SK-N-SH (cell line): ENCODE measurements at regions not wholly inside any gene's neighbourhood (a gene's known extent, or its start where the extent isn't known, plus 50 kb on each side); places are given as distances from the start of the nearest gene placed in this dataset.

ENCODE experiments used
- EP300 ChIP-seq, 2 experiments: IDR thresholded peaks; 2 replicates each; pipeline versions ENCODE4 v1.4.0 to v1.6.1; 2012; ENCODE audit warnings: borderline replicate concordance in 1 of 2, low read depth in 1 of 2, low read length in 1 of 2
- GABPA ChIP-seq: IDR thresholded peaks from 2 replicates; pipeline ENCODE4 v1.4.0; 2012; ENCODE audit warnings: low read depth, mild to moderate bottlenecking
- JUND ChIP-seq: IDR thresholded peaks from 2 replicates; pipeline ENCODE4 v1.4.0; 2012
- MXI1 ChIP-seq: IDR thresholded peaks from 2 replicates; pipeline ENCODE4 v1.6.1; 2012; ENCODE audit warnings: mild to moderate bottlenecking, low read depth, low read length, improper control_type of control experiment
- PBX3 ChIP-seq: IDR thresholded peaks from 2 replicates; pipeline ENCODE4; 2012
- POLR2AphosphoS5 ChIP-seq: IDR thresholded peaks from 2 replicates; pipeline ENCODE4 v1.6.1; 2012; ENCODE audit warnings: low read depth, low read length
- TAF1 ChIP-seq: IDR thresholded peaks from 2 replicates; pipeline ENCODE4 v1.6.1; 2012; ENCODE audit warnings: low read depth, mild to moderate bottlenecking, low read length, moderate library complexity, borderline replicate concordance
- TEAD4 ChIP-seq: IDR thresholded peaks from 2 replicates; pipeline ENCODE4 v1.4.0; 2012; ENCODE audit warnings: mild to moderate bottlenecking, borderline replicate concordance; ENCODE audit not compliant: insufficient read depth
- TF ChIP-seq, protein P1 (sequence below): fragments of 150-350 bp; IDR thresholded peaks from 2 replicates; pipeline ENCODE4 v1.6.1; 2016; ENCODE audit warnings: mild to moderate bottlenecking, low read depth, low read length
- TF ChIP-seq, protein P2 (sequence below): IDR thresholded peaks from 2 replicates; pipeline ENCODE4 v1.4.0; 2012; ENCODE audit warnings: low read depth
- TF ChIP-seq, protein P3 (sequence below): fragments of 150-350 bp; IDR thresholded peaks from 2 replicates; pipeline ENCODE4 v1.6.1; 2017; ENCODE audit warnings: antibody characterized with exemption, low read length, low read depth, borderline replicate concordance
- TF ChIP-seq, protein P4 (sequence below): fragments of 200-600 bp; sonication (generic); IDR thresholded peaks from 2 replicates; pipeline ENCODE4 v1.6.1; 2017; ENCODE audit warnings: antibody characterized with exemption, mild to moderate bottlenecking, moderate library complexity

DNA sequence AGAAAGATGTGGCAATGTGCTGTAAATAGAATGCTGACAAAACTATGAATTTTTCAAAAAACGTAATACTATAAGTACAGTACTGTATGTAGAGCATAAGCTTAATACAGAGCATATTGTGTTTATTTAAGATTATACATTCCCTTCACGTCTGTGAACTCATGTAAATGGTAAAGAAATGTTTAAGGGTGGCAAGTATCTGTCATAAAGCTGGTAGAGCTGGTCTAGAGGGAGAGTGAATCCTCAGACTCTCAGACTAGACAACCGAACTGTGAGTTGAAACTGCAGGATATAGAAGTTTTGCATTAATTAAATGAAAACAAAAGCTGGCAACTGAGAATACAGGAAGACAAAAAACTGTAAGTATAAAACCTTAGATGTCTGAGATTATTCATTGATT lies 87.3 kb upstream of the ANXA1 start:
- TF ChIP-seq JUND: no peak
- no peak for TF ChIP-seq TEAD4
- TF ChIP-seq, protein P1, sequence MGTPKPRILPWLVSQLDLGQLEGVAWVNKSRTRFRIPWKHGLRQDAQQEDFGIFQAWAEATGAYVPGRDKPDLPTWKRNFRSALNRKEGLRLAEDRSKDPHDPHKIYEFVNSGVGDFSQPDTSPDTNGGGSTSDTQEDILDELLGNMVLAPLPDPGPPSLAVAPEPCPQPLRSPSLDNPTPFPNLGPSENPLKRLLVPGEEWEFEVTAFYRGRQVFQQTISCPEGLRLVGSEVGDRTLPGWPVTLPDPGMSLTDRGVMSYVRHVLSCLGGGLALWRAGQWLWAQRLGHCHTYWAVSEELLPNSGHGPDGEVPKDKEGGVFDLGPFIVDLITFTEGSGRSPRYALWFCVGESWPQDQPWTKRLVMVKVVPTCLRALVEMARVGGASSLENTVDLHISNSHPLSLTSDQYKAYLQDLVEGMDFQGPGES: no peak
- no peak for TF ChIP-seq GABPA
- no peak for TF ChIP-seq POLR2AphosphoS5
- no peak for TF ChIP-seq MXI1
- no peak for TF ChIP-seq EP300 (IDR thresholded peaks at IDR 0.05; ENCODE audit: borderline replicate concordance in 1 of 2, low read depth in 1 of 2, low read length in 1 of 2)
- TF ChIP-seq, protein P2, sequence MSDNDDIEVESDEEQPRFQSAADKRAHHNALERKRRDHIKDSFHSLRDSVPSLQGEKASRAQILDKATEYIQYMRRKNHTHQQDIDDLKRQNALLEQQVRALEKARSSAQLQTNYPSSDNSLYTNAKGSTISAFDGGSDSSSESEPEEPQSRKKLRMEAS: no peak
- TF ChIP-seq, protein P3, sequence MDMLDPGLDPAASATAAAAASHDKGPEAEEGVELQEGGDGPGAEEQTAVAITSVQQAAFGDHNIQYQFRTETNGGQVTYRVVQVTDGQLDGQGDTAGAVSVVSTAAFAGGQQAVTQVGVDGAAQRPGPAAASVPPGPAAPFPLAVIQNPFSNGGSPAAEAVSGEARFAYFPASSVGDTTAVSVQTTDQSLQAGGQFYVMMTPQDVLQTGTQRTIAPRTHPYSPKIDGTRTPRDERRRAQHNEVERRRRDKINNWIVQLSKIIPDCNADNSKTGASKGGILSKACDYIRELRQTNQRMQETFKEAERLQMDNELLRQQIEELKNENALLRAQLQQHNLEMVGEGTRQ: no peak
- TF ChIP-seq TAF1: no peak
- TF ChIP-seq, protein P4, sequence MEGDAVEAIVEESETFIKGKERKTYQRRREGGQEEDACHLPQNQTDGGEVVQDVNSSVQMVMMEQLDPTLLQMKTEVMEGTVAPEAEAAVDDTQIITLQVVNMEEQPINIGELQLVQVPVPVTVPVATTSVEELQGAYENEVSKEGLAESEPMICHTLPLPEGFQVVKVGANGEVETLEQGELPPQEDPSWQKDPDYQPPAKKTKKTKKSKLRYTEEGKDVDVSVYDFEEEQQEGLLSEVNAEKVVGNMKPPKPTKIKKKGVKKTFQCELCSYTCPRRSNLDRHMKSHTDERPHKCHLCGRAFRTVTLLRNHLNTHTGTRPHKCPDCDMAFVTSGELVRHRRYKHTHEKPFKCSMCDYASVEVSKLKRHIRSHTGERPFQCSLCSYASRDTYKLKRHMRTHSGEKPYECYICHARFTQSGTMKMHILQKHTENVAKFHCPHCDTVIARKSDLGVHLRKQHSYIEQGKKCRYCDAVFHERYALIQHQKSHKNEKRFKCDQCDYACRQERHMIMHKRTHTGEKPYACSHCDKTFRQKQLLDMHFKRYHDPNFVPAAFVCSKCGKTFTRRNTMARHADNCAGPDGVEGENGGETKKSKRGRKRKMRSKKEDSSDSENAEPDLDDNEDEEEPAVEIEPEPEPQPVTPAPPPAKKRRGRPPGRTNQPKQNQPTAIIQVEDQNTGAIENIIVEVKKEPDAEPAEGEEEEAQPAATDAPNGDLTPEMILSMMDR: no peak
- no peak for TF ChIP-seq PBX3
